GM21576 (cell line): ENCODE measurements at regions not wholly inside any gene's neighbourhood (a gene's known extent, or its start where the extent isn't known, plus 50 kb on each side); places are given as distances from the start of the nearest gene placed in this dataset.

Experiments used
- ATAC-seq: cut with Tn5 transposase; IDR thresholded peaks from one replicate; pipeline ENCODE4 v1.9.1; 2021; ENCODE audit warnings: mild to moderate bottlenecking, moderate library complexity; ENCODE audit not compliant: unreplicated experiment

DNA sequence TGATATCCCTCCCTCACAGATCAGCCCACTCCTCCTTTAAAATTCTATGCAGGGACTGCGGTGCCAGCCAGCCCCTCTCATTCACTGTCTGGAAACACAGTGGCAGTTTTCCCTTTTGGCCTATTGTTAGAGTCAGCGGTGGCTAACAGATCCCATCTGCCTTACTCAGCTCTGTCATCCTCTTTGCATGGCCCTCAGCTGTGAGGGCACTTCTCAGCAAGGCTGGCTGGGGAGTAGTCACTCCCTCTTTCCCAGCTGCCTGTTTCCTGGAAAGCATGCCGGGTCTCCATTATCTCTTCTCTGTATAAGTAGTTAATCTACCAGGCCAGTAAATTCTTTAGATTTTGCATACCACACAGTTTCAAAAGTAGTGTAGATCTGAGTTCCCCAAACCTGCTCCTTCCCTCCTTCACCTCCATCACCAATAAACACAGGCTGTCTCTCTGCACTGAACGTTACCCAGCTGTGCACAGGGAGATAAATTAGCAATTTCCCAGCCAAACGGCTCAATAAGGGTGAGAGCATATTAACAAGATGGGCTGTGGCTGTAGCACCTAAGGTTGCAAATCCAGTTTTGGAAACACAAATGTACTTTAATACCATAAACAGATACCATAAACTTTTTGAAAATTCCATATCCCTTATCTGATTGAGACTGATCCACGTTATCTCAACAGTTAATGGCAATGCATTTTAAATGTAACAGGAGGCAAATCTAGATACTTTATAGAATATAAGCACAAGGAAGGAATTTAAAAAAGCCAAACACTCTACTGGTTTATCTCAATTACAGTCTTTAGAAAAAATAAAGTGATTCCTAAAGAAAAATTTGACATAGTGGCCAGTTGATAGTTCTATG, 229.3 kb downstream of the ANKRD50 start:
- ATAC-seq, result no peak

DNA sequence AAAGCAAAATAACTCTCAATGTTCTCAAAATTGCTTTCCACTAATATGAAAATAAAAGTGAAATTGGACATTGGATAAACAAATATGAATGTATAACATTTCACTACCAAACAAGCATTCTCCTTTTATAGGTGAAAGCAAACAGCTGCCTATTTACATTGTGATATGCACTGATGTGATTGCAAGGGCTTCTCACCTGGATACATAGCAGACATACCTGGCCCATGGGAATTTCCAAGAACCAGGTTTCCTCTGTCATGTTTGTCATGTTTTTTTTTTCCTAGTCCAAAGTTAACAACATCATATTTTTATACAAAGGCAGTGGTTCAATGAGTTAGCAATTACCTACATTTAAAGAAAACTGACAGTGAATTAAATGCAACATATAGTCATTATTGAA, 228.5 kb downstream of the ANKRD50 start:
- no peak for ATAC-seq

DNA sequence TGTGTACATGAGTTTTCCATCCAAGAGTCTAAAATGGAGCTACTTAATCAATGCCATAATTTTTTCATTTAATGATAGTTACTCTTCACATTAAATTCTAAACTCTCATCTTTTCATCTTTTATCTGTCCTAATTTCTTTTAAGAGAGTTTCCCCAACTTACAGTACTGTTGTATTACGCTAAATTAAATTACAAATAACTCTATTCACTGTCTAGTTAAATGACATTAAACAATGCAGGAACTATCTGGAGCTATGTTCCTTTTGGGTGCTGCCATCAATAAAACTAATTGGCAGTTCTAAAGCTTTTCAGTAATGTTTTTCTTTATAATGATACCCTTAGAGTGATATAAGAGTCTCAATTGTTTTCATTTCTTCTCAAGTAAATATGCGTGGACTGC, 227.6 kb downstream of the ANKRD50 start:
- no peak for ATAC-seq

DNA sequence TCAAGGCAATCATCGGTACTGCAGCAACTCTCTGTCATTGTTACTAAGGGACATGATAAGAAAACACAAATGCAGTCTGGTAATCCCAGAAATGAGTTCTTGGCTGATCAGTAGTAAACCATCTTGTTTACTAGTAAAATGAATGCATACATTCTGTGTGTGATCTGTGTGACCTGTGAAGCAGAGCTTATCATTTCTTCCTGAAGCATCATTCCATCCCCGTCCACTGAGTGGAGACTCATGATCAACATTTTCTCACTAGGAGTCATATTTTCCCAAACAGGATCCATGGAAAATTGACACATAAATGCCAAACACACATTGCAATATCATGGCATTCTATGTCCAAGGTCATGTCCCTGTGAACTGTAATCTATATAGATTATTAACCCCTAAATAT, 226.1 kb downstream of the ANKRD50 start:
- no peak for ATAC-seq

GRCh38 chr4:124487651-124488050, 224.9 kb downstream of the ANKRD50 start:
- no peak for ATAC-seq

GRCh38 chr4:124491361-124492145, 221.0 kb downstream of the ANKRD50 start:
- no peak for ATAC-seq

DNA sequence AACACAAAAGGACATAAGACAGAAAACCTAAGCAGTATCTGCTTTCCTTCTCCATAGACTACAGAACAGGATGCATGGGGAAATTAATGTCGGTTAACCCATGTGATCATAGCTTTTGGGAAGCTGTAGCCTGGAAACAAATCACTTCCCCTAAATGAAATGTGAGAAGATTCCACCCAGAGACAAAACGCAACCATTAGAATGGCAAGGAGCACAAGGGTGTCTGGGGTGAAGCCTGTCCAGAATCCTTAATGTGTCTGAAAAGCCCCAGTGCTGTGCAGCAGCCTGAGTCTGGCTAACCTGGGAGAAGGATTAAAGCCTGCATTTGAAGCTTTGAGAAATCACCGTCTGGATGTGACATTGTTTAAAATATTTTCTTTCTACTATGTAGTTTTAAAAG, 213.3 kb downstream of the ANKRD50 start:
- no peak for ATAC-seq

DNA sequence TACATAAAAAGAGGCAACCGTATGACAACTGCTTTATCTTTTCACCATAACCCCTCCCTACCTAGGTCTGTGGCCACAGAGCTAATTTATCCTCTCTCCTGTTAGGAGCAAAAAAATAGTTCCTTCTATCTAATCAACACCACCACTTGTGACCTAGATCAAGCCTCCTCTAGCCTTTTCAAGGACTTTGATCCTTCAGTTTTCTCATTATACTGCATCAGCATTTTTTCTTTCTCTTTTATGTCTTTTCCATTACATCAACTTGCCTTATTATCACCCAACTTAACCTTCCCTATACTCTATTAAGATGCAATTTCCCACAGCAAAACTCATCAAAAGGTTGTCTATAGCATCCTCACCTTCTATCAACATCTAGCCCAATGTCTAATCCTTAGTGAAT, 211.0 kb downstream of the ANKRD50 start:
- no peak for ATAC-seq

DNA sequence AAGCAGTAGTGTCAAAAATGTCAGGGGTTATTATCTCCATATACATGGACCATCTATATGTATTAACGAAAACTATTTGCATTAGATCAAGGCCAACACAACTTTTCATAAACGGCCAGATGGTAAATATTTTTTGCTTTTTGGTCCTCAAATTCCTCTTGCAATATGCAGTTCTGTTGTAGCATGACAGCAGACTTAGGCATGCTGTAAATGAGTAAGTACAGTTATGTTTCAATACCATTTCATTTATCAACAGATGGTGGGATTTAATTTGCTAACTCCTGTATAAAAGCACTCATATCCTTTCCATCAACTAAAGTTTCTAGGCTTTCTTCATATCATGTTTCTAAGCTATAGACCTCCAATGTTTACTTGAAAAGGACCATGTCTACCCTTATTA, 208.1 kb downstream of the ANKRD50 start:
- ATAC-seq, result no peak

DNA sequence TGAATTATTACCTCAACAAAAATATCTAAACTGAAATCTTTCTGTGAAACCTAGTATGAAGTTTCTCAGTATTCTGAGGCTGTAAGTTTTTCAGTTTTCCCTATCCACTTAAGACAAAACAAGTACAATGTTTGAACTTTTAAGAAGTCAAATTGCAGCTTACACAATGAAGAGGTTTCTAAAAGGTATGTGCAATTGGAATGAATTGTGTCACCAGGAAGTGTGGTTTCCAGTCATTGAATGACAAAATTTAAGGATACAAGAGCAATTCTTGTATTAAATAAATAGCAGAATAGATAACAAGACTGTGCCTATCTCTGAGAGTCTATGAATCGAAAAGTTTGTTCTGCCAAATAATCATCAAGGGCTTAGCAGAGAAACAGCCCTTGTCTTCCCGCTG, 207.3 kb downstream of the ANKRD50 start:
- ATAC-seq, result no peak

- no peak for ATAC-seq
Measured at GRCh38 chr4:124509151-124509550, 203.4 kb downstream of the ANKRD50 start.

DNA sequence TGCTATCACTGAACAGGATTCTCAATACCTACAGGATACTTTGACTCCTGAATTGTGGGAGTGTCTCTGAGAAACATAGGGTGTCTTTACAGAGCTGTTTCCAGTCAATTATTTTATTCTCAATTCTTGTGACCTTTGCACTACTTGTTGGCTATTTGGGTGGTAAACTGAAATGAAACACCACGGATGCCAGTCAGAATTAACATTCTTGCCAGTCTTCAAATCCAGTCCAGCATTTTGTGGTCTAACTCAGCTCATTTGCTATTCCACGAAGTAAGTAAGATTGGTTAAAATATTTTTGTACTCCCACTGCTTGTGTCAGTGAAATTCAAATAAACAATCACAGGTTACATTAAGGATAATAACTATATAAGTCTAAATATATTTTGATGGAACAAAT, 197.9 kb downstream of the ANKRD50 start:
- no peak for ATAC-seq

DNA sequence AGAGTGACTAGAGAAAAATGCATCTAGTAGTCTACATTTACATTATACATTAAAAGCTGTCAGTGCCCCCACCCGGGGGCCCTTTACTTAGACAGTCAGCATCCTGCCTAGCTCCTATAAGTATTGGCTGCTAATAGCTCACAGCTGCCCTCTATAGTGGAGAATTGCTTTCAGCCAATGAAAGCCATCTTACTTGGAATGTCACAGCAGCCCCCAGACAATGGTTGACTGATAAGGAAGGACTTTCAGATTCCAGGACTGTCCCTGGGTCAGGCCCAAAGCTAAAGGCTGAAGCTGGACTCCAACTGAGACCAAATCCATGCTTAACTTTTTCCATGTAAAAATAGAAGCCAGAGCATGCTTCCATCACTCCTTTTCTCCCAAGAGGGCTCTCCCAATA, 196.9 kb downstream of the ANKRD50 start:
- no peak for ATAC-seq

DNA sequence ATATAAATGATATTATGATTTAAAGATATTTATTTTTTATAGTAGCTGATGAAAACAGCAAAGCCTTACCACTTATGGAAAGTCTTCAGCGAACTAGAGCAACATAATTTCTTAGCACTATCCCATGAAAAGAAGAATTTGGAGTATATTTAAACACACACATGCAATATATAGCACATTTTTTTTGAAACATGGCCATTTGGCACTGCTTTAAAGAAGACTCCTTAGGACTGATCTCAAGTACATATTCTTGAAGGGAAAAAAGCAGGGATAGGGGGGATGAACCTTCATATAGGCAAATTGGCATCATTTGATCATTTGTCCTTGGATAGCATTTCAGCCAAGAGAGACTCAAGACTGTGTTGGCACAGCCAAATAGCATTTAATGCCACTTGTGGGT, 193.3 kb downstream of the ANKRD50 start:
- no peak for ATAC-seq

DNA sequence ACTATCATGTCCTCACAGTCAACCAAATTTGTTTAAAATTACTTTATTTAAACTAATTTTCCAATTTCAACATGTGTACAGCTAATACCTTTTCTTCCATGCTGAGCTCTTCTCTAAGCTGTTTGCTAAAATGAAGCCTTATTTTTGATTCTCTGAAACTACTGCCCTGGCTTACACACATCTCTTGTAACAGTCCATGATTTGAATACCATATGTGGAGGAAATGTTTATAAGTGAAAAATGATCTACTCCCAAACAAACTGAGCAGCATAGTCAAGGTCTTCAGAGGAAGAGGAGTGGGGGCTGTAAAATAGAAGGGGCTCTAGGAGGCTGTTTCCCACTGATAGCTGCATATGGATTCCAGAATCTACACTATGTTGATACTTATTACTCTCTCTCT, 188.7 kb downstream of the ANKRD50 start:
- ATAC-seq, result no peak

DNA sequence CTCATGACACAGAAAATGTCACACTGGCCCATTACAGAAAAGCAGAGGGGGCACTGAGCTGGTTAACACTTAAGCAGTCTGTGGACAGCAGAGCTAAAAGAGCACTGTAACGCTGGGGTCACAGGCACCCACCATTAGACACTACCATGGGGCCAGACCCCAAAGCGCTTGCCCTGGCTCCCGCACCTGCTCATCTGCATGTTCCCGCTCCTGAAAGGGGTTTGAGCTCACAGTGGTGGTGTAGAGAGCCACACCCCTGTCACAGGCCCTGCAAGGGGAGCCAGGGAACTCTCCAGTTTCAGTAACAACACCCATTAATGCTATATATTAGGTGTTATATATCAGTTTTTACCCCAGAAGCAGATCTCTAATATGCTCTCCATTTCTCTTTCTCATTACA, 187.0 kb downstream of the ANKRD50 start:
- no peak for ATAC-seq

GRCh38 chr4:124526331-124526730, 186.2 kb downstream of the ANKRD50 start:
- no peak for ATAC-seq

DNA sequence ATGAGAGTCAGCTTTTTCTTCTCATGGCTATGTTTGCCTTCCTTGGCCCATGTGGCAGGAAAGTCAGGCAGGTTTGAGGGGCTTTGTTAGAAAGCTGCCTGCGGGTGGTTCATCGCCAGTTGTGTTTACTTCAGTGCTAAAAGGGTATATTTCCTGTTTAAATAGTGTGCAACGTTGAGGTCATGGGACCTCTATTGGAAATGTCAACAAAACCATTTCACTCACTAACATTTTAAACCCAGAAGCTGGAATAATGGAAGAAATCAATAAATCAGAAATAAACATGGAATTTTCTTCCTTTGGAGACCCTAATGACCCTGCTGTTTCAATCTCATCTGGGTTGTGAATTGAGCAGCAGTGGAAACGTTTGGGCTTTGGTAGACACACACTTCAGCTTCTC, 185.8 kb downstream of the ANKRD50 start:
- no peak for ATAC-seq

DNA sequence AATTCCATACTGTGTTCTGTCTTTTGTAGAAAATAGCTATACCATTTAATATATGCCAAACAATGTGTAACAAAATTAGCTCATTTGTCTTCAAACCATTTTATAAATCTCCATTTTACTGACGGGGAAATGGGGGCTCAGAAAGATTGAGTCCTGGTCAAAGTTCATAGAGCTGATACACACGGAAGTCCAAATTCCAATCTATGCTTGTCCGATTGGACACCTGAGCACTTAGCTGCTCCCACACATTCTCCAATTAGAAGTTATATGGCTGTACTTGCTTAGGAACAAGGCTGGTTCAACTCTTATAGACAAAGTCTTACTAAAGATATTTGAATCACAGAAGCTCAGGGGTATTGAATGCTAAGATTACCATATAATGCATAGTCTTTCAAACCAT, 185.2 kb downstream of the ANKRD50 start:
- no peak for ATAC-seq

DNA sequence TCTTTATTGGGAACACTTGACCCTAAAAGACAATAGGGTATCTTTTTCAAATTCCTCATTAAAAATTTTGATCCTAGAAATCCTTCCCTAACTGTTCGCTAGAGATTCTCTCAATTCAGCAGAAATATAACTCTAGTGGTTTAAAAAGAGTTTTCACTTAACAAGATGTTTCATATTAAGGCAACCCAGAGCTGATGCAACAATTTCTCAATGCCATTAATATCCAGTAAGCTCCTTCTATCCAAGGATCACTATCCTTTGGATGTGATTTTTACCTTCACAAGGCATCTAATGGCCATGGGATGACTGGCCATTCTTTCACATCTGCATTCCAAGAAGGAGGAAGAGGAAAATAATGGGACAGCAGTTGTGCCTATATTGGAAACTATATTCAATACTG, 183.4 kb downstream of the ANKRD50 start:
- ATAC-seq, result no peak

DNA sequence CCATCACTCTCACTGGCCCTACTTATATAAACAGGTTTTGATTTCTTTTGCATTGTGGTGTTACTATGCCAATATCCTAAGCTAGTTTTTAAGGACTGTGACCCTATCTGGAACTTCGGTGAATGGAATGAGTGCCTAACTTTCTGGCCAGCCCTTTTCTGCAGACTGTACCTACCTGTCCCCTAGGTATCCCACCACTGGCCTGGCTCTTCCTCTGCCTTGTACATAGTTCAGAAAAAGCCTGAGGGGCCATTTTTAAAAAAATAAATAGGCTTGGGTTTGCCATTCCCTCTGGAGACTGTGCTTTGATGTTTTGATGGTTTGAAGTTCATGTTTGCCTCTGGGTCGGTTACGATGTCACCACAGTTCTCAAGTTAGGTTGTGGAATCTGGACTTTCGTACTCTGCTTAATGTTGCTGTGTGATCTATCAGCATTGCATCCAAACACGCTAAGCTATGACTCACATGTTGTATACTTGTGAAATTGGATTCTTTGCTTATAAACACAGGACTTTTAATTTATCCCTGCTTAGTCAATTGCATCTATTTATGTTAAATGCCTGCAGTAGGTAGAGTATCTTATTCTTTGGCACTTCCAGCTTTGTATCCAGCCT, 182.0 kb downstream of the ANKRD50 start:
- ATAC-seq, result no peak

DNA sequence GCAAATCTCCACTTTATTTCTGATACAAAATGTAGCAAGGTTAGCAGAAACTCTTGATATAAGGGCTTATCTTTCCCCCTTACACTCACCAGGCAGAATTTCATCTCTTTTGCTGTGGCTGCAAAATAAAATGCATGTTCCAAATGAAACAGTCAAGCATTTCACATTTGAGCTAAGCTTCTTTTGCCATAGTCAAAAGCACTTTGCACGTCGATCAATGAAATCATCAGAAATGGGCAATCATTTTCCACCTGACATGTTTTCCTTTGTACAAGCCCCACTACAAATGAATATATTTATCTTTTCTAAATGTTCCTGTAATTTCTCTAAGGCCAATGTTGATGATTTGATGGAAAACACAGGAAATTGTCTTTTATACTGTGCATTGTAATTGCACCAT, 178.4 kb downstream of the ANKRD50 start:
- no peak for ATAC-seq
